ENCODE measurements at regions not wholly inside any gene's neighbourhood (a gene's known extent, or its start where the extent isn't known, plus 50 kb on each side); places are given as distances from the start of the nearest gene placed in this dataset.

DNA sequence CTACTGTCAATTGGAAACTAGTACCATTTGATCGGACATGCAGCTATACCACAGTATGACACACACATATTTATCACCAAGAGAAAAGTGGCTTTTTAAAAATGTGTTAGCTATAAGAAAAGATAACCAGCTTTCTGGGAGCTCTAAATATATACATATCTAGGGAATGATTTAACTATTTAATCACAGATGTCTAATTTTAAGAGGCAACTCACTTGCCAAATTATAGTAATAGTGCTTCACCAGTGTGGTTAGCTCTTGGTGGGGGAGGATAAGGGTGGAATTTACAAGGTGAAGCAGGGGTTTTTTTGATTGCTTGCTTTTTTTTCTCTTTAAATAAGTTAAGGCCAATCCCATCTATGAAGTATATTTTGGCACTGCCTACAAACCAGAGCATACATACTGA is 547.7 kb upstream of the DIPK2B start:
- Mint-ChIP-seq H3K9me3 (no peaks in the 10 kb centered on the region), H3K27ac (no peak overlapping the region)
- H3K79me2 ChIP-seq (ENCODE audit: insufficient read depth, low read length): peaks cover 37% of the 10 kb centered on the region

DNA sequence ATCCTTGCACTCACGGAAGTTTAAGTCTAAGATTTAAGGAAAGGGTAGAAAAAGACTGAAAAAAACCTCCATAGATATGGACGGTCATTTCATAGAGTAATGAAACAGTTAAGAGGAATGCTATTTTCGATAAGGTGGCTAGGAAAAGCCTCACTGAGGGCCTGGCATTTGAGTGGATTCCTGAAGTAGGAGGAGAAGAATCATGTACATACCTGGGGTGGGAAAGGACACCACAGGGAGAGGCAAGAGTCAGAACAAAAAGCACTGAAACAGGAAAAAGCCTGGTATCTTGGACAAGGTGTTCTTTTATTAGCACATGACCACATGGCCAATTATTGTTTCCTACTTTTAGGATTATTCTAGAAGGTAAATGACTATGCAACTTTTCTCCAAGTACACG is 547.2 kb upstream of the DIPK2B start:
- Histone ChIP-seq H3K9ac (ENCODE audit: insufficient read depth, low read length, poor library complexity, severe bottlenecking) (no peak overlapping the region), H4K20me1 (ENCODE audit: insufficient read depth, low read length) (no peaks in the 10 kb centered on the region), H3K36me3 (replicated peaks in 1 of 2; ENCODE audit: control insufficient read depth in 1 of 2, insufficient read depth in 2 of 2, low read length in 2 of 2) (peaks cover 0 to 2% of the 10 kb centered on the region in 2 donors), H3K4me2 (replicated peaks; ENCODE audit: extremely low read depth, low read length, poor library complexity, severe bottlenecking) (no peak overlapping the region), H3K4me1 (ENCODE audit: control insufficient read depth in 1 of 2, insufficient read depth in 2 of 2, low read length in 2 of 2) (peaks cover 3 to 8% of the 10 kb centered on the region in 2 donors), H3K27ac (ENCODE audit: low read depth in 1 of 2, low read length in 2 of 2) (no peak overlapping the region), H3K79me2 (ENCODE audit: insufficient read depth, low read length) (peaks cover 37% of the 10 kb centered on the region), H3K4me3 (replicated peaks in 1 of 3; ENCODE audit: low read depth in 2 of 3, low read length in 3 of 3) (no peak overlapping the region), H3K27me3 (ENCODE audit: control insufficient read depth in 2 of 2, insufficient read depth in 2 of 2, low read length in 2 of 2) (peaks cover 0 to 66% of the 10 kb centered on the region in 2 donors), H2AFZ (ENCODE audit: insufficient read depth, low read depth, low read length, poor library complexity, severe bottlenecking) (no peak overlapping the region), H3K9me3 (replicated peaks in 1 of 2; ENCODE audit: control insufficient read depth in 1 of 2, insufficient read depth in 1 of 2, low read length in 2 of 2) (no peaks in the 10 kb centered on the region)
- no peak for DNase-seq
- Mint-ChIP-seq H3K27ac (peak overlapping the region in 1 of 7 donors; percentile 32), H3K4me1 (peaks cover 7% of the 10 kb centered on the region), H3K9me3 (no peaks in the 10 kb centered on the region), H3K27me3 (ENCODE audit: low read depth in 3 of 3) (peaks cover 0 to 34% (median 0%) of the 10 kb centered on the region in 3 donors), H3K36me3 (peaks cover 19 to 27% of the 10 kb centered on the region in 2 donors), H3K4me3 (no peak overlapping the region)
- WGBS (ENCODE audit: insufficient coverage): no CpG with 5 or more reads among the region's 4 CpGs
- intact Hi-C loops (cut with micrococcal nuclease): no loop called here
- TF ChIP-seq, protein P1, sequence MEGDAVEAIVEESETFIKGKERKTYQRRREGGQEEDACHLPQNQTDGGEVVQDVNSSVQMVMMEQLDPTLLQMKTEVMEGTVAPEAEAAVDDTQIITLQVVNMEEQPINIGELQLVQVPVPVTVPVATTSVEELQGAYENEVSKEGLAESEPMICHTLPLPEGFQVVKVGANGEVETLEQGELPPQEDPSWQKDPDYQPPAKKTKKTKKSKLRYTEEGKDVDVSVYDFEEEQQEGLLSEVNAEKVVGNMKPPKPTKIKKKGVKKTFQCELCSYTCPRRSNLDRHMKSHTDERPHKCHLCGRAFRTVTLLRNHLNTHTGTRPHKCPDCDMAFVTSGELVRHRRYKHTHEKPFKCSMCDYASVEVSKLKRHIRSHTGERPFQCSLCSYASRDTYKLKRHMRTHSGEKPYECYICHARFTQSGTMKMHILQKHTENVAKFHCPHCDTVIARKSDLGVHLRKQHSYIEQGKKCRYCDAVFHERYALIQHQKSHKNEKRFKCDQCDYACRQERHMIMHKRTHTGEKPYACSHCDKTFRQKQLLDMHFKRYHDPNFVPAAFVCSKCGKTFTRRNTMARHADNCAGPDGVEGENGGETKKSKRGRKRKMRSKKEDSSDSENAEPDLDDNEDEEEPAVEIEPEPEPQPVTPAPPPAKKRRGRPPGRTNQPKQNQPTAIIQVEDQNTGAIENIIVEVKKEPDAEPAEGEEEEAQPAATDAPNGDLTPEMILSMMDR (IDR thresholded peaks at IDR 0.05): no peak

More for the DNA sequence above, 547.7 kb upstream of the DIPK2B start:
- Histone ChIP-seq H2AFZ (ENCODE audit: insufficient read depth, low read depth, low read length, poor library complexity, severe bottlenecking) (no peak overlapping the region), H3K27me3 (ENCODE audit: control insufficient read depth in 2 of 2, insufficient read depth in 2 of 2, low read length in 2 of 2) (peaks cover 0 to 61% of the 10 kb centered on the region in 2 donors), H3K9me3 (replicated peaks in 1 of 2; ENCODE audit: control insufficient read depth in 1 of 2, insufficient read depth in 1 of 2, low read length in 2 of 2) (no peaks in the 10 kb centered on the region), H3K4me1 (ENCODE audit: control insufficient read depth in 1 of 2, insufficient read depth in 2 of 2, low read length in 2 of 2) (peaks cover 8 to 12% of the 10 kb centered on the region in 2 donors), H3K9ac (ENCODE audit: insufficient read depth, low read length, poor library complexity, severe bottlenecking) (no peak overlapping the region), H4K20me1 (ENCODE audit: insufficient read depth, low read length) (no peaks in the 10 kb centered on the region), H3K27ac (ENCODE audit: low read depth in 1 of 2, low read length in 2 of 2) (no peak overlapping the region), H3K36me3 (replicated peaks in 1 of 2; ENCODE audit: control insufficient read depth in 1 of 2, insufficient read depth in 2 of 2, low read length in 2 of 2) (peaks cover 0 to 2% of the 10 kb centered on the region in 2 donors), H3K4me3 (replicated peaks in 1 of 3; ENCODE audit: low read depth in 2 of 3, low read length in 3 of 3) (no peak overlapping the region), H3K4me2 (replicated peaks; ENCODE audit: extremely low read depth, low read length, poor library complexity, severe bottlenecking) (no peak overlapping the region)
- no CpG with 5 or more reads among the region's 1 CpG for WGBS (ENCODE audit: insufficient coverage)
- Mint-ChIP-seq H3K27me3 (ENCODE audit: low read depth in 3 of 3) (peaks cover 0 to 30% (median 0%) of the 10 kb centered on the region in 3 donors), H3K4me3 (no peak overlapping the region), H3K36me3 (peaks cover 19 to 27% of the 10 kb centered on the region in 2 donors), H3K4me1 (peaks cover 7% of the 10 kb centered on the region)
- intact Hi-C loops (cut with micrococcal nuclease): no loop called here
- TF ChIP-seq, protein P1 (IDR thresholded peaks at IDR 0.05): no peak
- no peak for DNase-seq
